Neural cell (in vitro differentiated cells): ENCODE measurements at regions not wholly inside any gene's neighbourhood (a gene's known extent, or its start where the extent isn't known, plus 50 kb on each side); places are given as distances from the start of the nearest gene placed in this dataset.

Experiments used
- H2AFZ ChIP-seq: fragments of 200-600, 300-800 bp; sonication (generic), shearing (Covaris generic); 2 replicates; pipeline ENCODE4 v1.6.0; 2014; ENCODE audit warnings: low read depth, mild to moderate bottlenecking, antibody characterized with exemption, low read length, moderate library complexity
- H3F3A ChIP-seq: fragments of 200-600 bp; shearing (Covaris generic); 2 replicates; pipeline ENCODE4 v1.6.1; 2016; ENCODE audit warnings: mild to moderate bottlenecking, moderate library complexity, mixed read lengths, antibody characterized with exemption, low read length; ENCODE audit not compliant: insufficient read depth, poor library complexity, severe bottlenecking
- H3K27ac ChIP-seq: fragments of 200-600, 300-800 bp; sonication (generic), shearing (Covaris generic); 2 replicates; pipeline ENCODE4 v1.5.1; 2014; ENCODE audit warnings: mild to moderate bottlenecking, low read length, moderate library complexity
- H3K27me3 ChIP-seq: fragments of 300-800, 200-600 bp; sonication (generic), shearing (Covaris generic); 2 replicates; pipeline ENCODE4 v1.6.0; 2014; ENCODE audit warnings: mild to moderate bottlenecking, low read depth, low read length, moderate library complexity; ENCODE audit not compliant: insufficient read depth
- H3K36me3 ChIP-seq: fragments of 300-800, 200-600 bp; sonication (generic), shearing (Covaris generic); 2 replicates; pipeline ENCODE4 v1.5.1; 2014; ENCODE audit warnings: mild to moderate bottlenecking, antibody characterized with exemption, low read length, moderate library complexity; ENCODE audit not compliant: insufficient read depth
- H3K4me2 ChIP-seq: fragments of 300-800, 200-600 bp; sonication (generic), shearing (Covaris generic); 2 replicates; pipeline ENCODE4 v1.6.0; 2014; ENCODE audit warnings: mild to moderate bottlenecking, low read length
- H3K4me3 ChIP-seq: fragments of 300-800, 200-600 bp; sonication (generic), shearing (Covaris generic); 2 replicates; pipeline ENCODE4 v1.5.1; 2014; ENCODE audit warnings: mild to moderate bottlenecking, low read length, moderate library complexity
- H3K79me2 ChIP-seq: fragments of 200-600 bp; shearing (Covaris generic); replicated peaks from 2 replicates; pipeline ENCODE4 v1.6.0; 2014; ENCODE audit warnings: mild to moderate bottlenecking, low read length, moderate library complexity; ENCODE audit not compliant: insufficient read depth
- H3K9ac ChIP-seq: fragments of 300-800, 200-600 bp; sonication (generic), shearing (Covaris generic); 2 replicates; pipeline ENCODE4 v1.6.1; 2016; ENCODE audit warnings: mild to moderate bottlenecking, low read length, mixed read lengths
- H3K9me2 ChIP-seq: fragments of 200-600 bp; shearing (Covaris generic); 2 replicates; pipeline ENCODE4 v1.6.1; 2016; ENCODE audit warnings: mild to moderate bottlenecking, low read length, mixed read lengths; ENCODE audit not compliant: insufficient read depth
- H3K9me3 ChIP-seq: fragments of 200-600, 300-800 bp; sonication (generic), shearing (Covaris generic); 2 replicates; pipeline ENCODE4 v1.6.1; 2016; ENCODE audit warnings: mild to moderate bottlenecking, mixed run types, low read length, moderate library complexity, mixed read lengths
- H4K20me1 ChIP-seq: fragments of 200-600 bp; shearing (Covaris generic); 2 replicates; pipeline ENCODE4 v1.6.1; 2016; ENCODE audit warnings: mild to moderate bottlenecking, mixed run types; ENCODE audit not compliant: insufficient read depth
- CTCF ChIP-seq: fragments of 450-650 bp; IDR thresholded peaks from 2 replicates; pipeline ENCODE4 v1.5.1; 2014; ENCODE audit warnings: antibody characterized with exemption, mild to moderate bottlenecking, moderate library complexity; ENCODE audit not compliant: poor library complexity, severe bottlenecking
- EP300 ChIP-seq: fragments of 450-650 bp; conservative IDR thresholded peaks from 2 replicates; pipeline ENCODE4 v1.6.1; 2014; ENCODE audit warnings: antibody characterized with exemption, mild to moderate bottlenecking, moderate library complexity; ENCODE audit not compliant: poor library complexity, severe bottlenecking
- EZH2 ChIP-seq: fragments of 200-600, 300-800 bp; shearing (Covaris generic), sonication (generic); IDR thresholded peaks from 2 replicates; pipeline ENCODE4 v1.6.1; 2014; ENCODE audit warnings: antibody characterized with exemption, low read length, borderline replicate concordance, mild to moderate bottlenecking; ENCODE audit not compliant: insufficient read depth, poor library complexity, severe bottlenecking
- MXI1 ChIP-seq: fragments of 450-650 bp; conservative IDR thresholded peaks from 2 replicates; pipeline ENCODE4 v1.6.1; 2014; ENCODE audit warnings: antibody characterized with exemption, mild to moderate bottlenecking; ENCODE audit not compliant: poor library complexity, severe bottlenecking
- POLR2AphosphoS5 ChIP-seq: IDR thresholded peaks from 2 replicates; pipeline ENCODE4 v1.6.1; 2012
- RAD21 ChIP-seq: fragments of 450-650 bp; conservative IDR thresholded peaks from 2 replicates; pipeline ENCODE4 v1.6.1; 2014; ENCODE audit warnings: antibody characterized with exemption, mild to moderate bottlenecking, moderate library complexity
- SMC3 ChIP-seq: fragments of 450-650 bp; conservative IDR thresholded peaks from 2 replicates; pipeline ENCODE4 v1.6.1; 2014; ENCODE audit warnings: antibody characterized with exemption, mild to moderate bottlenecking, moderate library complexity; ENCODE audit not compliant: poor library complexity
- TAF1 ChIP-seq: IDR thresholded peaks from 2 replicates; pipeline ENCODE4 v1.6.1; 2012; ENCODE audit warnings: low read depth
- TF ChIP-seq, protein P1 (sequence below): IDR thresholded peaks from 2 replicates; pipeline ENCODE4 v1.6.1; 2012; ENCODE audit warnings: borderline replicate concordance

DNA sequence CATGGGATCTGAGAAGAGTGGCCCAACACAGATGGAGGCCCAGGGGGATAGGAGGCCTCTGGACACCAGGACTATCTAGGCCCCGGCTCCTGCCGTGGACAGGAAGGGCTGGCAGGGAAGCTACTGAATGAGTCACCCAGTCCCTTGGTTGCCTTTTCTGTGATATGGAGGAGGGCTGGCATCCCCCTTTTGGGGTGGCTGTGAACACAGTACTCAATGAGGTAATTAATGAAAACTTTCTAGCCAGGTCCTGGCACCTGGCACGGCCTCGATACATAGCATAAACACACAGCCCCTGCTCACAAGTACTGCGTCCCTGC lies 163.2 kb downstream of the CHST1 start:
- Histone ChIP-seq H3K36me3 (no peaks in the 10 kb centered on the region), H3K27ac (peak overlapping the region; percentile 80), H3K4me2 (no peak overlapping the region), H3K9ac (peak overlapping the region; percentile 57), H4K20me1 (no peaks in the 10 kb centered on the region), H3K9me3 (no peaks in the 10 kb centered on the region), H3K9me2 (no peaks in the 10 kb centered on the region), H2AFZ (no peak overlapping the region), H3K27me3 (no peaks in the 10 kb centered on the region), H3F3A (peaks cover 16% of the 10 kb centered on the region), H3K4me3 (no peak overlapping the region), H3K79me2 (no peaks in the 10 kb centered on the region)
- TF ChIP-seq MXI1 (no peak), EZH2 (no peak), RAD21 (no peak), CTCF (no peak), EP300 (no peak), SMC3 (no peak), TAF1 (no peak), POLR2AphosphoS5 (no peak)
- TF ChIP-seq, protein P1, sequence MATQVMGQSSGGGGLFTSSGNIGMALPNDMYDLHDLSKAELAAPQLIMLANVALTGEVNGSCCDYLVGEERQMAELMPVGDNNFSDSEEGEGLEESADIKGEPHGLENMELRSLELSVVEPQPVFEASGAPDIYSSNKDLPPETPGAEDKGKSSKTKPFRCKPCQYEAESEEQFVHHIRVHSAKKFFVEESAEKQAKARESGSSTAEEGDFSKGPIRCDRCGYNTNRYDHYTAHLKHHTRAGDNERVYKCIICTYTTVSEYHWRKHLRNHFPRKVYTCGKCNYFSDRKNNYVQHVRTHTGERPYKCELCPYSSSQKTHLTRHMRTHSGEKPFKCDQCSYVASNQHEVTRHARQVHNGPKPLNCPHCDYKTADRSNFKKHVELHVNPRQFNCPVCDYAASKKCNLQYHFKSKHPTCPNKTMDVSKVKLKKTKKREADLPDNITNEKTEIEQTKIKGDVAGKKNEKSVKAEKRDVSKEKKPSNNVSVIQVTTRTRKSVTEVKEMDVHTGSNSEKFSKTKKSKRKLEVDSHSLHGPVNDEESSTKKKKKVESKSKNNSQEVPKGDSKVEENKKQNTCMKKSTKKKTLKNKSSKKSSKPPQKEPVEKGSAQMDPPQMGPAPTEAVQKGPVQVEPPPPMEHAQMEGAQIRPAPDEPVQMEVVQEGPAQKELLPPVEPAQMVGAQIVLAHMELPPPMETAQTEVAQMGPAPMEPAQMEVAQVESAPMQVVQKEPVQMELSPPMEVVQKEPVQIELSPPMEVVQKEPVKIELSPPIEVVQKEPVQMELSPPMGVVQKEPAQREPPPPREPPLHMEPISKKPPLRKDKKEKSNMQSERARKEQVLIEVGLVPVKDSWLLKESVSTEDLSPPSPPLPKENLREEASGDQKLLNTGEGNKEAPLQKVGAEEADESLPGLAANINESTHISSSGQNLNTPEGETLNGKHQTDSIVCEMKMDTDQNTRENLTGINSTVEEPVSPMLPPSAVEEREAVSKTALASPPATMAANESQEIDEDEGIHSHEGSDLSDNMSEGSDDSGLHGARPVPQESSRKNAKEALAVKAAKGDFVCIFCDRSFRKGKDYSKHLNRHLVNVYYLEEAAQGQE: no peak

- peak overlapping the region; percentile 57 for H3K9ac ChIP-seq
- H3K9me2 ChIP-seq: no peaks in the 10 kb centered on the region
- no peaks in the 10 kb centered on the region for H4K20me1 ChIP-seq
- no peak overlapping the region for H3K4me3 ChIP-seq
- H2AFZ ChIP-seq: no peak overlapping the region
- H3K4me2 ChIP-seq: no peak overlapping the region
- peak overlapping the region; percentile 80 for H3K27ac ChIP-seq
- no peaks in the 10 kb centered on the region for H3K9me3 ChIP-seq
- TF ChIP-seq EP300 (peak; percentile 31), TAF1 (no peak), CTCF (no peak), EZH2 (no peak), MXI1 (no peak), POLR2AphosphoS5 (peak; percentile 54), SMC3 (peak; percentile 38), RAD21 (peak; percentile 37)
- TF ChIP-seq, protein P1: peak; percentile 47
- H3K36me3 ChIP-seq: no peaks in the 10 kb centered on the region
- H3K79me2 ChIP-seq: no peaks in the 10 kb centered on the region
- no peaks in the 10 kb centered on the region for H3K27me3 ChIP-seq
- peaks cover 16% of the 10 kb centered on the region for H3F3A ChIP-seq
Observed at GRCh38 chr11:45501392-45502225, 163.8 kb downstream of the CHST1 start.
